Mucosa of descending colon (tissue), 3 donors: ENCODE measurements at regions not wholly inside any gene's neighbourhood (a gene's known extent, or its start where the extent isn't known, plus 50 kb on each side); places are given as distances from the start of the nearest gene placed in this dataset.
"Not testable (repeated sequence)": the region's sequence is repeated elsewhere in the genome, so short reads cannot be mapped to it uniquely, and the experiment has no call there.

Experiments used
- ATAC-seq: fragments of 200-7000 bp; cut with Tn5 transposase; one replicate; pipeline ENCODE4 v1.9.1; 2020; ENCODE audit warnings: mild to moderate bottlenecking, moderate library complexity
- DNase-seq, 3 donors: peaks; one replicate each; pipeline ENCODE4 v3.0.0-alpha.2; 2020
- H3K36me3 ChIP-seq: fragments of 200-600 bp; one replicate; pipeline ENCODE4 v1.8.0; 2021; ENCODE audit warnings: low read depth, mild to moderate bottlenecking
- H3K4me1 ChIP-seq: fragments of 200-600 bp; one replicate; pipeline ENCODE4 v1.8.0; 2021; ENCODE audit warnings: low read depth, mild to moderate bottlenecking
- H3K4me3 ChIP-seq: fragments of 200-600 bp; one replicate; pipeline ENCODE4 v1.8.0; 2021; ENCODE audit warnings: mild to moderate bottlenecking
- H3K9me3 ChIP-seq: fragments of 200-600 bp; one replicate; pipeline ENCODE4 v1.8.0; 2021; ENCODE audit warnings: mild to moderate bottlenecking
- CTCF ChIP-seq: fragments of 200-600 bp; IDR thresholded peaks from one replicate; pipeline ENCODE4 v1.8.0; 2022; ENCODE audit warnings: antibody characterized with exemption, mild to moderate bottlenecking
- intact Hi-C, 2 donors: fragments of 100-400 bp; cut with DNase I in 1 of 2; cut with micrococcal nuclease in 1 of 2; formaldehyde crosslinking; loops; one replicate each; pipeline versions ENCODE4 v1.11.0 to v1.11.1; 2022; cut with DNase I, micrococcal nuclease
- donor health status: DM: no; HTN: no; CAD: no; lungs with moderate emphysema.
- donor health status: DM: no; HTN: no; CAD: no.
- donor health status: DM: no; HTN: yes; CAD: no.

DNA sequence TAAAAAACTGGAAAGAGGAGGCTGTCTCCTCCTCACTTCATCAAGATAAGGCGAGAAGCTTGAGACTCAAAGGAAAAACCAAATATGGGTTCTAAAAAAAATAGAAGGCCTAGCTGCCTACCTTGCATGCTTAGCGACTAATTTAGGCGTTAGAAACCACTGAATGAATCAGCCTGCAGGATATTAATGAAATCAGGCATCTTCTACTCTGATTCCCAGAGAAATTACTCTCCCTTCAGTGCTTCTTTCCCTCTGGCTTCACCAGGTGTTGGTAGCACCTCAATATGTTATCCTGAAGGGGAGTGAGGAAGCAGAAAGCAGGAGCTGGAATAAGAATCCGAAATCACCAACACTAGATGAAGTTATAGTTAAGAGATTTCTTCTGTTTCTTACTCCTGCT, 749.8 kb upstream of the NRXN1 start:
- Histone ChIP-seq H3K9me3 (no peaks in the 10 kb centered on the region), H3K36me3 (no peaks in the 10 kb centered on the region), H3K4me3 (no peak overlapping the region), H3K4me1 (no peaks in the 10 kb centered on the region)
- DNase-seq, result no peak
- no peak for ATAC-seq
- intact Hi-C loops, result no loop called here
- no peak for TF ChIP-seq CTCF

GRCh38 chr2:51780353-51780752, 748.4 kb upstream of the NRXN1 start:
- H3K9me3 ChIP-seq, result no peaks in the 10 kb centered on the region
- H3K4me1 ChIP-seq, result no peaks in the 10 kb centered on the region
- TF ChIP-seq CTCF, result no peak
- H3K4me3 ChIP-seq, result no peak overlapping the region
- H3K36me3 ChIP-seq, result no peaks in the 10 kb centered on the region
- no peak for DNase-seq
- ATAC-seq, result no peak
- intact Hi-C loops, result no loop called here

DNA sequence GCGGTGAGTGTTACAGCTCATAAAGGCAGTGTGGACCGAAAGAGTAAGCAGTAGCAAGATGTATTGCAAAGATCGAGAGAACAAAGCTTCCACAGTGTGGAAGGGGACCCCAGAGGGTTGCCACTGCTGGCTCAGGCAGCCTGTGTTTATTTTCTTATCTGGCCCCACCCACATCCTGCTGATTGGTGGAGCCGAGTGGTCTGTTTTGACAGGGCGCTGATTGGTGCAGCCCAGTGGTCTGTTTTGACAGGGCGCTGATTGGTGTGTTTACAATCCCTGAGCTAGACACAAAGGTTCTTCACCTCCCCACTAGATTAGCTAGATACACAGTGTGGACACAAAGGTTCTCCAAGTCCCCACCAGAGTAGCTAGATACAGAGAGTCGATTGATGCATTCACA, 747.8 kb upstream of the NRXN1 start:
- intact Hi-C loops, H3K4me1 ChIP-seq, DNase-seq, H3K9me3 ChIP-seq, H3K36me3 ChIP-seq, ATAC-seq, H3K4me3 ChIP-seq: not testable (repeated sequence)

GRCh38 chr2:51778806-51779205, 746.9 kb upstream of the NRXN1 start:
- Histone ChIP-seq H3K4me3 (no peak overlapping the region), H3K36me3 (no peaks in the 10 kb centered on the region), H3K9me3 (no peaks in the 10 kb centered on the region), H3K4me1 (no peaks in the 10 kb centered on the region)
- DNase-seq (no peak), ATAC-seq (no peak)
- no peak for TF ChIP-seq CTCF
- intact Hi-C loops, result no loop called here

- H3K36me3 ChIP-seq, intact Hi-C loops, H3K9me3 ChIP-seq: not testable (repeated sequence)
These were observed 742.7 kb upstream of the NRXN1 start for GRCh38 chr2:51774606-51775005.

GRCh38 chr2:51760441-51760840, 728.5 kb upstream of the NRXN1 start:
- no peak overlapping the region for H3K4me3 ChIP-seq
- DNase-seq (no peak), ATAC-seq (no peak)
- no peaks in the 10 kb centered on the region for H3K36me3 ChIP-seq
- H3K4me1 ChIP-seq, result no peaks in the 10 kb centered on the region
- H3K9me3 ChIP-seq, result no peaks in the 10 kb centered on the region
- intact Hi-C loops, result no loop called here
- TF ChIP-seq CTCF, result no peak

More at GRCh38 chr2:51774606-51775005, 742.7 kb upstream of the NRXN1 start:
- ATAC-seq, DNase-seq, H3K4me3 ChIP-seq, H3K4me1 ChIP-seq: not testable (repeated sequence)

GRCh38 chr2:51758081-51758480, 726.1 kb upstream of the NRXN1 start:
- Histone ChIP-seq H3K9me3 (no peaks in the 10 kb centered on the region), H3K4me3 (no peak overlapping the region), H3K4me1 (no peaks in the 10 kb centered on the region), H3K36me3 (no peaks in the 10 kb centered on the region)
- intact Hi-C loops, result no loop called here
- DNase-seq (no peak), ATAC-seq (no peak)
- TF ChIP-seq CTCF, result no peak
